ENCODE measurements at regions not wholly inside any gene's neighbourhood (a gene's known extent, or its start where the extent isn't known, plus 50 kb on each side); places are given as distances from the start of the nearest gene placed in this dataset.
"Not testable (repeated sequence)": the region's sequence is repeated elsewhere in the genome, so short reads cannot be mapped to it uniquely, and the experiment has no call there.

GRCh38 chr7:68250143-68250542, 1253.5 kb downstream of the TYW1 start:
- DNase-seq = no peak

DNA sequence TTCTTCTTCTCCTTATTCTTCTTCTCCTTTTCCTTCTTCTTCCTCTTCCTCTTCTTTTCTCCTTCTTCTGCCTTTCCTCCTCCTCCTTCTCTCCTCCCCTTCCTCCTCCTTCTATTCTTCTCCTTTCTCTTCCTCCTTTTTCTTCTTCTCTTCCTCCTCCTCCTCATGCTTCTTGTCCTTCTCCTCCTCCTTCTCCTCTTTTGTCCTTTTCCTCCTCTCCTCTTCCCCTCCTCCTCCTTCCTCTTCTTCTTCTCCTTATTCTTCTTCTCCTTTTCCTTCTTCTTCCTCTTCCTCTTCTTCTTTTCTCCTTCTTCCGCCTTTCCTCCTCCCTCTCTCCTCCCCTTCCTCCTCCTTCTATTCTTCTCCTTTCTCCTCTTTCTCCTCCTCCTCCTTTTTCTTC, 1258.2 kb downstream of the TYW1 start:
- not testable (repeated sequence) for DNase-seq

- DNase-seq = no peak
These were observed 1259.7 kb downstream of the TYW1 start for GRCh38 chr7:68256295-68256694.

DNA sequence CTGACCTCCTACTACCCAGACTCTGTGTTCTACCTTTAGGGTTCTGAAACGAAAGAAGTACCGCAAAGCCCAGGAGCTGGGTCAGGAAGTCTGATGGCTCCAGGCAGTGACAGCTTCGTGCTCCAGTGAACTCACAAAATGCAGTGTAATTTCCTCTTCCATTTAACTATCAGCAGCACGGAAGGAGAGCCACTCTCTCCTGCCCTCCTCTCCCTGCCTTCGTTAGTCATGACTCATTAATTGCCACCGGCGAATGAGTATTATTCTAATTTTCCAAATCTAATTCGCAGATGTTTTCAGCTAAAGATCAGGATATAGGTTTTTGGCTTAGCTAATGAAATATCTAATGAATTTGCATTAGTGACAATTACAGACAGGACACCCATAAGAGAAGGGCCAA, 1262.0 kb downstream of the TYW1 start:
- peak; percentile 28 for DNase-seq

GRCh38 chr7:68265258-68265657, 1268.6 kb downstream of the TYW1 start:
- DNase-seq = no peak

DNA sequence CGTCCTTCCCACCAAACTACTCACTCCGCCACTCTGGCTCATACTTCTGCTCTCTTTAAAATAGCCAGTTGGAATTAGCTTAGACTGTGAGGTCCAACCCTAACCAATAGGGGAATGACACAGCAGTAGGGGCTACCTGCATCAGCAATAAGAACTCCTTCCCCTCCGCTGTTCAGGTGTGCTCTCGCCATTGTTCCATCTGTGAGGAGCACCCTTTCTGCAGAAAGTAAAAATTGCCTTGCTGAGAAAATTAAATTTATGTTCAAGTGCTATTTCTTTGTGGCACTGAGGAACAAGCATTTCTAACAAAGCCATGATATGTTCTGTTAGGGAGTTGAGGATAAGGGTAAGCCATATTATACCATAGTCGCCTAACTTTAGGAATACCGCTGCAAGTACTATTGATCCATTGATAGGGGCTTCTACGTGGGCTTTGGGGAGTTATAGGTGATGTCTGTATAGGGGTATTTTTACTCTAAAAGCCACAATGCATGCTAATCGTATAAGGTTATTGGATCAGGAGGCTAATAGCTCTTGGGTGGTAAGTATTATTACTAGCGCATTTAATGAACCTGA, 1269.5 kb downstream of the TYW1 start:
- DNase-seq = no peak

GRCh38 chr7:68267486-68267885, 1270.9 kb downstream of the TYW1 start:
- DNase-seq = no peak

DNA sequence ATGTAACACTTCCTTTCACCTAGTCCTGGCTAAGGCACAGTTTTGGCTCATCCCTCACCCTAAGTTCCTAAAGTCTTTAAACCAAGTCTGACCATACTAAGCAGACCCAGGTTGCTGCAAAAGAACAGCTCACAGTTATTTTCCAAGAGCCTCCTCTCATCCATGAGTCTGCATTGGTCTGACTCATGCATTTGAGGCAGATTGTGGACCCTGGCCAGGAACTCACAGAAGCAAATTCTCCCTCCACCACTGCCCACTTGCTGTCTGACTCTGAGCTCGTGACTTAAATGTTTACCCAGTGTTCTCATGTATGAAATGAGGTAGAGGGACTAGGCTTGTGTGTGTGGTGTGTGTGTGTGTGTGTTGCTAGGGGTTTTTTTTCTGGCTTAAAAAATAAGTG, 1272.8 kb downstream of the TYW1 start:
- peak; percentile 92 for DNase-seq

DNA sequence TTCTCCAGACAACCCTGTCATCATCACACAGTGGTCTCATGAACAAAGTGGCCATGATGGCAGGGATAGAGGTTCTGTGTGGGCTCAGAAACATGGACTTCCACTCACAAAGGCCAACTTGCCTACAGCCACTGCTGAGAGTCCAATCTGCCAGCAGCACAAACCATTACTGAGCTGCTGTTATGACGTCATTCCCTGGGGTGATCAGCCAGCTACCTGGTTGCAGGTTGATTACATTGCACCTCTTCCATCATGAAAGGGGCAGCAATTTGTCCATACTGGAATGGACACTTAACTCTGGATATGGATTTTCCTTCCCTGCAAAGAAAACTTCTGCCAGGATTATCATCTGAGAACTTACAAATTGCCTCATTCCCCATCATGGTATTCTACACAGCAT, 1275.9 kb downstream of the TYW1 start:
- DNase-seq = no peak

- no peak for DNase-seq
These were observed 1280.1 kb downstream of the TYW1 start for GRCh38 chr7:68276725-68277124.

DNA sequence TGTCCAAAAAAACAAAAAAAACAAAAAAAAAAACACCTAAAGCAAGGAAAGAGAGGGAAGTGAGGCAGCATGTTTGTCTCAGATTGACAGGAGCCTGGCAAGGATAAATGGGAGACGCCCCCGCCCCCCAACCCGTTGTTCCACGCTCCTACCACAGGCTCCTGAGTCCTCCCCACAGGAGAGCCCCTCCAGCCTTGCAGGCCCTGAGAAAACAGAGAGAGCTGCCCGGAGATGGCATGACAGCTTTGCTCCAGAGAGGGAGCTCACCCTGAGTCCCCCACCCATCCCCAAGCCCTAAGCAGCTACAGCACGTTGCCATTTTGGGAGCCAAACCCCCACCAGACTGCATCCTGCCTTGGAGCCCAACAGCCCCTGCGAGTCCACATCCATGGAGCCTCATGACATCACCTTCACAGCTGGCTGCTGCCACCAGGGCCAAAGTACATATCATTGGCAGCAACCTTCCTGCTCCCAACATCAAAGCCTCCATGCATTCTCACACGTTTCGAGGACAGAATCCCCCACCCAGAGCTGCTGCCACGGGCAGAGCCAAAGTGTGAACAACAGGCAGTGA, 1283.3 kb downstream of the TYW1 start:
- no peak for DNase-seq

- no peak for DNase-seq
These were observed 1284.3 kb downstream of the TYW1 start for GRCh38 chr7:68280931-68281330.

GRCh38 chr7:68288144-68288593, 1291.5 kb downstream of the TYW1 start:
- DNase-seq = no peak

DNA sequence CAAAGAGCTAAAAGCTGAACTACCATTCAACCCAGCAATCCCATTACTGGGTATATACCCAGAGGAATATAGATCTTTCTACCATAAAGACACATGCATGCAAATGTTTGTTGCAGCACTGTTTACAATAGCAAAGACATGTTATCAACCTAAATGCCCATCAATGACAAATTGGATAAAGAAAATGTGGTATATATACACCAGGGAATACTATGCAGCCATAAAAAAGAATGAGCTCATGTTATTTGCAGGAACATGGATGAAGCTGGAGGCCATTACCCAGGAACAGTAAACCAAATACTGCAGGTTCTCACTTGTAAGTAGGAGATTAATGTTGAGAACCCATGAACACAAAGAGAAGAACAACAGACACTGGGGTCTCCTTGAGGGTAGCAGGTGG, 1295.1 kb downstream of the TYW1 start:
- no peak for DNase-seq

- no peak for DNase-seq
These were observed 1298.8 kb downstream of the TYW1 start for GRCh38 chr7:68295386-68295785.

- DNase-seq = no peak
These were observed 1293.7 kb upstream of the AUTS2 start for GRCh38 chr7:68304536-68304935.

DNA sequence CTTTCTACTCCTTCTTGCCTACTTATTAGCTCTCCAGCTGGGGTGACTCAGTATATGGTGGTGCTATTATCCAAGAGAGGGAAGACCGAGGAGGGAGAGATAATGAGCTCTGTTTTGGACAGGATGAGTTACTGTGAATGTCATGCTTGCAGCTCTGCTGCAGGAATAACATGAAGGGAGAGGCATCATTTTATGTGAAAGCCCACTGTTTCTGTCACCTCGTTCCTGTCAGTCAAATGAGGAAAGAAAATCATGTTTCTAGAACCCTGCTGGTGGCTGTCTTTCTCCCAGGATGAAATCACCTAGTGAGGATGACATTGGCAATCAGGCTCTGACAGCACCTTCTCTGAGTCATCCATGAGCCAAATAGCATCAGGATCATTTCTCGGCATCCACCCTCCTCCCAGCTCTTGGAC, 1291.6 kb upstream of the AUTS2 start:
- DNase-seq = peak; percentile 4

DNA sequence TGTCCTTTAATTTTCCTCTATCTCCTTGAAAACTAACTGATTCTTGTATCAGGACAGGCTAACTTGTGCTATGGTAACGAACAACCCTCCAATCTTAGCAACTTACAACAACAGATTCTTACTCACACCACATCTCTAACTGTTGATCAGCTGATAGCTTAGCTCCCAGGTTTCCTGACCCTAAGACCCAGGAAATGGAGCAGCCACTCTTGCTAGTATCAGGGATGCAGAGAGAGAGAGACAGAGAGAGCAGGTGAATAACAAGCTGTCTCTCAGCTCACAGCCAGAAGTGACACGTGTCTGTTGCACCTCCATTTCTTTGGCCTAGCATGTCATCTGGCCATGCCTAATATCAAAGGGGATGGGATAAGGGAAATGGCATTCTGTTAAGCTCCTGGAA, 1289.0 kb upstream of the AUTS2 start:
- no peak for DNase-seq

GRCh38 chr7:68309806-68310205, 1288.5 kb upstream of the AUTS2 start:
- peak; percentile 53 for DNase-seq

DNA sequence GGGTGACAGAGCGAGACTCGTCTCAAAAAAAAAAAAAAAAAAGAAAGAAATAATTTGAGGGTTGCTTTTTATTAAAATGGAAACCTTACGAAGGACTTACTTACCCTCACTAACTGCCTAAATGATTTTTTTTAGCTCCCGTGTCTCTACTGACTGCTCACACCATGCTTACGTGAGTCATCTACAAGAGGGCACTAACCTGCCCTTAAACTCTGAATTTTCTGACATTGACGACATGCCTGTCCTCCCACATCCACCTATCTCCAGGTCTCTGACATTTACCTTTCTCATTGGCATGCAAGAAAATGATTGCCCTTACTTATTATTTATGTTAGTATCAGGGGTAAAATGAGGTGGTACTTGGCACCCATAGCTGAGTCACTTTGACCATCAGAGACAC, 1286.3 kb upstream of the AUTS2 start:
- DNase-seq = no peak

- no peak for DNase-seq
These were observed 1284.5 kb upstream of the AUTS2 start for GRCh38 chr7:68313806-68314205.

DNA sequence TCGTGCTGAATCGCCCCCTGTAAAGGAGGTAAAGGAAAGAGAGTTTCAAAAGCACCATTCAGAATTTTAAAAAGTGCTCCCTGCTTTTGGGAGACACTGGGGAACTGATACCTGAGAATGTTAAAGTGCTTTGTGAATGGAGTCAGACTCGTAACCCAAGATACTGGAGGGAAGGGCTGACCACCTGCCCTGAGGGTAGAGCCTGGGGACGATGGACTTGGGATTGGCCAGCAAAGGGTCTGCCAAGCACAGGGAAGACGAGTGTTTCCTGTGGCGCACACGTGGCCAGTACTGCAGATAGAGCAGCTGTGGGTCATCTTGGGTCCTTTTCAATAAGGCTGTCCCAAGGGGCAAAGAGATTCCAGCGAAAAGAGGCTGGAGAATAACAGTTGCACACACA, 1284.1 kb upstream of the AUTS2 start:
- DNase-seq = no peak

- DNase-seq = no peak
These were observed 1280.8 kb upstream of the AUTS2 start for GRCh38 chr7:68317476-68317875.

GRCh38 chr7:68319061-68319460, 1279.2 kb upstream of the AUTS2 start:
- DNase-seq = no peak

DNA sequence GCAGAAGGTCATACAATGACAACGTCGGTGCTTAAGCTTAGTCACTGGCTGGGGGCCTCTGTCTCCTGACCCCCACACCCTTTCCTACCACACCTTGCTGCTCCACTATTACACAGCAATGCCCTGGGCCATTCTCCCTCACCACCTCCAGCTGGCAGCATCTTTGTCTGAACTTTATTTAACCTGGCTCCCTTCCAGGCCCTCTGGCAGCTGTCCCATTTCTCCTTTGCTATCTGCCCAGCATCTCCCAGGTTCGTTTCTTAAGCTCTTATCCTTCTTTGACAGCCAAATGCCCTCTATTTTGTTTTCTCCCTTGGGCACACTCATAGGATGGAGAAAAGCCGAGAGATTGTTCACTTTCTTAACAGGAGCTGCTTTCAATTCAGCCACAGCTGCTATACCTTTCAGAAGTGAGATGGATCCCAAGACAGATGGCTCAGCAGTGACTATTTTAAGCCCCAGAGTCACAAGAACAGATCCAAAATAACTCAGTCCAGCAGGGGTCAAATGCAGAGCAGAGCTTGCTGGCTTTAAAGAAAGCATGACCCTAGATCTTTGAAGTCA, 1277.1 kb upstream of the AUTS2 start:
- DNase-seq = peak; percentile 20

Data from fibroblast of skin of right quadriceps (primary cell).